Mucosa of descending colon (tissue), 3 donors: ENCODE measurements at regions not wholly inside any gene's neighbourhood (a gene's known extent, or its start where the extent isn't known, plus 50 kb on each side); places are given as distances from the start of the nearest gene placed in this dataset.
"Not testable (repeated sequence)": the region's sequence is repeated elsewhere in the genome, so short reads cannot be mapped to it uniquely, and the experiment has no call there.

Source experiments
- ATAC-seq: fragments of 200-7000 bp; cut with Tn5 transposase; one replicate; pipeline ENCODE4 v1.9.1; 2020; ENCODE audit warnings: mild to moderate bottlenecking, moderate library complexity
- DNase-seq, 3 donors: peaks; one replicate each; pipeline ENCODE4 v3.0.0-alpha.2; 2020
- H3K36me3 ChIP-seq: fragments of 200-600 bp; one replicate; pipeline ENCODE4 v1.8.0; 2021; ENCODE audit warnings: low read depth, mild to moderate bottlenecking
- H3K4me1 ChIP-seq: fragments of 200-600 bp; one replicate; pipeline ENCODE4 v1.8.0; 2021; ENCODE audit warnings: low read depth, mild to moderate bottlenecking
- H3K4me3 ChIP-seq: fragments of 200-600 bp; one replicate; pipeline ENCODE4 v1.8.0; 2021; ENCODE audit warnings: mild to moderate bottlenecking
- H3K9me3 ChIP-seq: fragments of 200-600 bp; one replicate; pipeline ENCODE4 v1.8.0; 2021; ENCODE audit warnings: mild to moderate bottlenecking
- intact Hi-C, 2 donors: fragments of 100-400 bp; cut with DNase I in 1 of 2; cut with micrococcal nuclease in 1 of 2; formaldehyde crosslinking; loops; one replicate each; pipeline versions ENCODE4 v1.11.0 to v1.11.1; 2022; cut with DNase I, micrococcal nuclease
- TF ChIP-seq, protein P1 (sequence below): fragments of 200-600 bp; IDR thresholded peaks from one replicate; pipeline ENCODE4 v1.8.0; 2022; ENCODE audit warnings: antibody characterized with exemption, mild to moderate bottlenecking
- donor health status: DM: no; HTN: no; CAD: no; lungs with moderate emphysema.
- donor health status: DM: no; HTN: no; CAD: no.
- donor health status: DM: no; HTN: yes; CAD: no.

DNA sequence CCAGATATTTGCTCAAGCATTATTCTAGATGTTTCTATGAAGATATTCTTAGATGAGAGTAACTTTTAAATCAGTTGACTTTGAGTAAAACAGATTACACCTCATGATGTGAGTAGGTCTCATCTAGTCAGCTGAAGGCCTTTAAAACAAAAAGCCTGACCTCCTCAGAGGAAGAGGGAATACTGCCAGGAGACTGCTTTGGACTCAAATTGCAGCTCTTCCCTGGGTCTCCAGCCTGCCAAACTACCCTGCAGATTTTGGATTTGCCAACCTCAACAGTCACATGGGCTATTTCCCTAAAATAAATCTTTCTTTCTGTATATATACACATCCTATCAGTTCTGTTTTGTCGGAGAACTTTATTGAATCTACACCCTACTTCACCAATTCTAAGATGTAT is 182.5 kb upstream of the TENT5A start:
- intact Hi-C loops = no loop called here
- Histone ChIP-seq H3K36me3 (no peaks in the 10 kb centered on the region), H3K9me3 (no peaks in the 10 kb centered on the region), H3K4me3 (no peak overlapping the region), H3K4me1 (no peaks in the 10 kb centered on the region)
- TF ChIP-seq, protein P1, sequence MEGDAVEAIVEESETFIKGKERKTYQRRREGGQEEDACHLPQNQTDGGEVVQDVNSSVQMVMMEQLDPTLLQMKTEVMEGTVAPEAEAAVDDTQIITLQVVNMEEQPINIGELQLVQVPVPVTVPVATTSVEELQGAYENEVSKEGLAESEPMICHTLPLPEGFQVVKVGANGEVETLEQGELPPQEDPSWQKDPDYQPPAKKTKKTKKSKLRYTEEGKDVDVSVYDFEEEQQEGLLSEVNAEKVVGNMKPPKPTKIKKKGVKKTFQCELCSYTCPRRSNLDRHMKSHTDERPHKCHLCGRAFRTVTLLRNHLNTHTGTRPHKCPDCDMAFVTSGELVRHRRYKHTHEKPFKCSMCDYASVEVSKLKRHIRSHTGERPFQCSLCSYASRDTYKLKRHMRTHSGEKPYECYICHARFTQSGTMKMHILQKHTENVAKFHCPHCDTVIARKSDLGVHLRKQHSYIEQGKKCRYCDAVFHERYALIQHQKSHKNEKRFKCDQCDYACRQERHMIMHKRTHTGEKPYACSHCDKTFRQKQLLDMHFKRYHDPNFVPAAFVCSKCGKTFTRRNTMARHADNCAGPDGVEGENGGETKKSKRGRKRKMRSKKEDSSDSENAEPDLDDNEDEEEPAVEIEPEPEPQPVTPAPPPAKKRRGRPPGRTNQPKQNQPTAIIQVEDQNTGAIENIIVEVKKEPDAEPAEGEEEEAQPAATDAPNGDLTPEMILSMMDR = no peak
- ATAC-seq (no peak), DNase-seq (no peak)

DNA sequence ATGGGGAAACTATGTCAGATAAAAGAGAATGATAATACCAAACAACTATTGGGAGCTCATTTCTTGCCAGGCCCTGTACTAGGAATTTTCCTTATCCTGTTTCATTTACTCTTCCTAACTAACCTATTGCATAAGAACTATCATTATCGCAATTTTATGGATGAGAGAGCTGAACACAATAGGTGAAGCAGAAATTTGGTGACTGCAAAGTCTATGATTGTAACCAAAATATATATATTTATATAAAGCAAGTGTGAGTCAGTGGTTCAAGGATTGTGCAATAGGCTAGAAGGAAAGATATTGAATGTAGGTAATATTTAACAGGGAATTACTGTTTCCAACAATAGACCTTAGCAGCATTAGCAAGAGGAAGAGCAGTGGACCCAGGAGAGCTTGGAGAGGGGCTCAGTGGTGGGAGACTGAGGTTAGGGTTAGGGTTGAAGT is 181.1 kb upstream of the TENT5A start:
- no peaks in the 10 kb centered on the region for H3K4me1 ChIP-seq
- TF ChIP-seq, protein P1 = no peak
- no peak overlapping the region for H3K4me3 ChIP-seq
- no peaks in the 10 kb centered on the region for H3K36me3 ChIP-seq
- ATAC-seq (peak; percentile 68), DNase-seq (no peak)
- no peaks in the 10 kb centered on the region for H3K9me3 ChIP-seq
- intact Hi-C loops = no loop called here

DNA sequence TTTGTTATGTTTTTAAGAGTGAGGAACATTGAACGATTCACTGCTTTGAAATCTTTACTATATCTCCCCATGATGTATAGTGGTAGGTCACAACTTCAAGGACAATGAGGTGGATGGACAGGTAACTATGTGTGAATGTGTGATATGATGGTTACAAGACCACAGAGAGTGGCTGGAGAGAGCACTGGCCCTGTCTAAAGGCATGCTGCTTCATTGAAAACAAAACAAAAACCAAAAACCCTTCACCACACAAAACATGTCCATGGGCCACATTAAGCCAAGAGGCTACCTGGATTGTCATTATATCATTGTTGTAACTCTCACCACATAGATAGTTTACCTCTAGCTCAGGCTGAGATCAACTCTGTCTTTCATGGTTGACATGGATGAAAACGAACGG is 180.6 kb upstream of the TENT5A start:
- no peak for DNase-seq
- intact Hi-C loops = no loop called here
- H3K4me1 ChIP-seq = no peaks in the 10 kb centered on the region
- no peaks in the 10 kb centered on the region for H3K36me3 ChIP-seq
- TF ChIP-seq, protein P1 = no peak
- H3K9me3 ChIP-seq = no peaks in the 10 kb centered on the region
- ATAC-seq = no peak
- no peak overlapping the region for H3K4me3 ChIP-seq

DNA sequence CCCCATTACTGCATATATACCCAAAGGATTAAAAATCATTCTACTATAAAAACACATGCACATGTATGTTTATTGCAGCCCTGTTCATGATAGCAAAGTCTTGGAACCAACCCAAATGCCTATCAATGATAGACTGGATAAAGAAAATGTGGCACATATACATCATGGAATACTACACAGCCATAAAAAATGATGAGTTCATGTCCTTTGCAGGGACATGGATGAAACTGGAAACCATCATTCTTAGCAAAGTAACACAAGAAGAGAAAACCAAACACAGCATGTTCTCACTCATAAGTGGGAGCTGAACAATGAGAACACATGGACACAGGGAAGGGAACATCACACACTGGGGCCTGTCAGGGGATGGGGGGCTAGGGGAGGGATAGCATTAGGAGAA is 180.0 kb upstream of the TENT5A start:
- H3K9me3 ChIP-seq, H3K36me3 ChIP-seq, DNase-seq, intact Hi-C loops, H3K4me1 ChIP-seq, H3K4me3 ChIP-seq, ATAC-seq: not testable (repeated sequence)

DNA sequence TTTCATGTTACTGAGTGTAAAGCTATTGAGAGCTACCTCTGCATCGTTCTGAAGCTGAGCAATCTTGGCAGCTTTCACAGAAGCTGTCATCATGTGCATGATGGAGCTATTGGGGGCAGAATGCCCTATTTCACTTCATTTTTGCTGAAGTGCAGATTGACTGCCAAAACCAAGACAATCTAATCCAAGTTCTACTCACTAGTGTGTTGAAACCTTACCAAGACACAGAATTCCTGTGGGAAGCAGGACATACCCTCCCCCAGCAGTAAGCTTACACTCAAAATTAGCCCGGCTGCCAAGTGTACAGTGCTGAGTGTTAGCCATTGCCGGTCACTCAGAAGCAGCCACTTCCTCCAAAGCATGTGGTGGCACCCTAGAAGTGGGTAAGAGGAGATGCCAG is 177.3 kb upstream of the TENT5A start:
- Histone ChIP-seq H3K36me3 (no peaks in the 10 kb centered on the region), H3K4me3 (no peak overlapping the region), H3K4me1 (no peaks in the 10 kb centered on the region), H3K9me3 (no peaks in the 10 kb centered on the region)
- no peak for DNase-seq
- intact Hi-C loops = no loop called here
- no peak for ATAC-seq
- TF ChIP-seq, protein P1 = no peak

DNA sequence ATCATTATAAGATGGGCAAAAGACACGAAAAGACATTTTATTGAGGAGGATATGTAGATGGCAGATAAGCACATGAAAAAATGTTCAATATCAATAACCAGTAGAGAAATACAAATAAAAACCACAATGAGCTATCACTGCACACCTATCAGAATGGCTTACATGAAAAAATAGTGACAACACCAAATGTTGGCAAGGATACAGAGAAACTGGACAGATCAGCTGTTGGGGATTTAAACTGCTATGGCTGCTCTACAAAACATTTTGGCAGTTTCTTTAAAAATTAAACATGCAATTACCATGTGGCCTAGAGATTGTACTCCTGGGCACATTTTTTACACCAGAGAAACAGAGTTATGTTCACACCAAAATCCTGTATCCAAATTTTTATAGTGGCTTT is 172.7 kb upstream of the TENT5A start:
- ATAC-seq = no peak
- no peaks in the 10 kb centered on the region for H3K9me3 ChIP-seq
- no peak overlapping the region for H3K4me3 ChIP-seq
- TF ChIP-seq, protein P1 = no peak
- intact Hi-C loops = no loop called here
- no peak for DNase-seq
- no peaks in the 10 kb centered on the region for H3K36me3 ChIP-seq
- H3K4me1 ChIP-seq = no peaks in the 10 kb centered on the region
